Lower leg skin (tissue), 3 donors: ENCODE measurements at regions not wholly inside any gene's neighbourhood (a gene's known extent, or its start where the extent isn't known, plus 50 kb on each side); places are given as distances from the start of the nearest gene placed in this dataset.

Experiments
- POLR2A ChIP-seq, 2 donors: fragments of 450-650 bp; IDR thresholded peaks; one replicate each; pipeline ENCODE4 v1.6.1; 2016 to 2017; ENCODE audit warnings: antibody characterized with exemption in 2 of 2, mild to moderate bottlenecking in 1 of 2, moderate library complexity in 1 of 2
- TF ChIP-seq, protein P1 (sequence below), 3 donors: fragments of 450-650 bp; IDR thresholded peaks; one replicate each; pipeline ENCODE4 v1.5.1; 2016; ENCODE audit warnings: antibody characterized with exemption in 3 of 3, mild to moderate bottlenecking in 3 of 3, moderate library complexity in 2 of 3

DNA sequence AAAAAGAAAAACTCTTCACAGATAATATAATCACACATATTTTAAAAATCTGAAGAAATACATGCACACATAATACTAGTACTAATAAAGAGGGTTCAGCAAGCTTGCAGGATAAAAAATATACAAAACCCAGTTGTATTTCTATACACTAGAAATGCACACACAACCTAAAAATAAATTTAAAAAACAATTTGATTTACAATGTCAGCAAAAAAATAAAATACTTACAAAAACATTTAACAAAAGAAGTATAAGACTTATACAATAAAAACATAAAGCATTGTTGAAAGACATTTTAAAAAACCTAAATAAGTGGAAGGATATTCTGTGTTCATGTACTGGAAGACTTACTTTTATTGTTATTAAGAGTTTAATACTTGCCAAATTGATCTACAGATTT is 81.7 kb upstream of the ALK start:
- TF ChIP-seq, protein P1, sequence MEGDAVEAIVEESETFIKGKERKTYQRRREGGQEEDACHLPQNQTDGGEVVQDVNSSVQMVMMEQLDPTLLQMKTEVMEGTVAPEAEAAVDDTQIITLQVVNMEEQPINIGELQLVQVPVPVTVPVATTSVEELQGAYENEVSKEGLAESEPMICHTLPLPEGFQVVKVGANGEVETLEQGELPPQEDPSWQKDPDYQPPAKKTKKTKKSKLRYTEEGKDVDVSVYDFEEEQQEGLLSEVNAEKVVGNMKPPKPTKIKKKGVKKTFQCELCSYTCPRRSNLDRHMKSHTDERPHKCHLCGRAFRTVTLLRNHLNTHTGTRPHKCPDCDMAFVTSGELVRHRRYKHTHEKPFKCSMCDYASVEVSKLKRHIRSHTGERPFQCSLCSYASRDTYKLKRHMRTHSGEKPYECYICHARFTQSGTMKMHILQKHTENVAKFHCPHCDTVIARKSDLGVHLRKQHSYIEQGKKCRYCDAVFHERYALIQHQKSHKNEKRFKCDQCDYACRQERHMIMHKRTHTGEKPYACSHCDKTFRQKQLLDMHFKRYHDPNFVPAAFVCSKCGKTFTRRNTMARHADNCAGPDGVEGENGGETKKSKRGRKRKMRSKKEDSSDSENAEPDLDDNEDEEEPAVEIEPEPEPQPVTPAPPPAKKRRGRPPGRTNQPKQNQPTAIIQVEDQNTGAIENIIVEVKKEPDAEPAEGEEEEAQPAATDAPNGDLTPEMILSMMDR (IDR thresholded peaks at IDR 0.05) = no peak
- no peak for TF ChIP-seq POLR2A (IDR thresholded peaks at IDR 0.05)
